ENCODE measurements at regions not wholly inside any gene's neighbourhood (a gene's known extent, or its start where the extent isn't known, plus 50 kb on each side); places are given as distances from the start of the nearest gene placed in this dataset.

- H3K4me1 ChIP-seq (ENCODE audit: low read depth), result no peaks in the 10 kb centered on the region
- no peak for TF ChIP-seq CTCF (IDR thresholded peaks at IDR 0.05)
- intact Hi-C loops (cut with DNase I, micrococcal nuclease), result no loop called here
These were observed 78.1 kb upstream of the PITX1 start for GRCh38 chr5:135112008-135112725.

GRCh38 chr5:135110785-135111596, 77.0 kb upstream of the PITX1 start:
- TF ChIP-seq CTCF (IDR thresholded peaks at IDR 0.05), result no peak
- Histone ChIP-seq H3K36me3 (ENCODE audit: low read depth) (no peaks in the 10 kb centered on the region), H3K9me3 (no peaks in the 10 kb centered on the region), H3K4me3 (no peak overlapping the region), H3K4me1 (ENCODE audit: low read depth) (no peaks in the 10 kb centered on the region)
- ATAC-seq, result no peak
- intact Hi-C loops (cut with DNase I, micrococcal nuclease), result no loop called here
- DNase-seq, result no peak

More at GRCh38 chr5:135112008-135112725, 78.1 kb upstream of the PITX1 start:
- Histone ChIP-seq H3K4me3 (no peak overlapping the region), H3K36me3 (ENCODE audit: low read depth) (no peaks in the 10 kb centered on the region), H3K9me3 (no peaks in the 10 kb centered on the region)
- no peak for DNase-seq
- peak; percentile 18 for ATAC-seq

GRCh38 chr5:135108992-135109391, 75.0 kb upstream of the PITX1 start:
- H3K4me1 ChIP-seq (ENCODE audit: low read depth), result no peaks in the 10 kb centered on the region
- no peaks in the 10 kb centered on the region for H3K9me3 ChIP-seq
- no peaks in the 10 kb centered on the region for H3K36me3 ChIP-seq (ENCODE audit: low read depth)
- ATAC-seq, result no peak
- no peak for TF ChIP-seq CTCF (IDR thresholded peaks at IDR 0.05)
- no peak overlapping the region for H3K4me3 ChIP-seq
- intact Hi-C loops (cut with DNase I, micrococcal nuclease), result no loop called here
- DNase-seq, result no peak

GRCh38 chr5:135108569-135108968, 74.5 kb upstream of the PITX1 start:
- Histone ChIP-seq H3K9me3 (no peaks in the 10 kb centered on the region), H3K4me3 (no peak overlapping the region), H3K36me3 (ENCODE audit: low read depth) (no peaks in the 10 kb centered on the region), H3K4me1 (ENCODE audit: low read depth) (no peaks in the 10 kb centered on the region)
- DNase-seq (no peak), ATAC-seq (no peak)
- TF ChIP-seq CTCF (IDR thresholded peaks at IDR 0.05), result no peak
- intact Hi-C loops (cut with DNase I, micrococcal nuclease), result no loop called here

GRCh38 chr5:135107986-135108385, 74.0 kb upstream of the PITX1 start:
- Histone ChIP-seq H3K4me3 (no peak overlapping the region), H3K36me3 (ENCODE audit: low read depth) (no peaks in the 10 kb centered on the region), H3K4me1 (ENCODE audit: low read depth) (no peaks in the 10 kb centered on the region), H3K9me3 (no peaks in the 10 kb centered on the region)
- ATAC-seq, result no peak
- no peak for TF ChIP-seq CTCF (IDR thresholded peaks at IDR 0.05)
- intact Hi-C loops (cut with DNase I, micrococcal nuclease), result no loop called here
- no peak for DNase-seq
